ENCODE measurements at regions not wholly inside any gene's neighbourhood (a gene's known extent, or its start where the extent isn't known, plus 50 kb on each side); places are given as distances from the start of the nearest gene placed in this dataset.

GRCh38 chr11:21641869-21642268 is 551.0 kb upstream of the ANO5 start:
- TF ChIP-seq TAF1 (IDR thresholded peaks at IDR 0.05; ENCODE audit: borderline replicate concordance, insufficient read depth, low read length) (no peak), FOXP2 (optimal IDR thresholded peaks at IDR 0.05; ENCODE audit: borderline replicate concordance, extremely low read depth, extremely low read length, insufficient read depth) (no peak)

- no peak for TF ChIP-seq TAF1 (IDR thresholded peaks at IDR 0.05; ENCODE audit: borderline replicate concordance, insufficient read depth, low read length)
- no peak for TF ChIP-seq REST (IDR thresholded peaks at IDR 0.05; ENCODE audit: insufficient read depth in 1 of 2, low read depth in 2 of 2, low read length in 2 of 2)
- no peak for TF ChIP-seq SIN3A (IDR thresholded peaks at IDR 0.05; ENCODE audit: borderline replicate concordance, insufficient read depth, low read length)
- no peak for TF ChIP-seq FOXP2 (optimal IDR thresholded peaks at IDR 0.05; ENCODE audit: borderline replicate concordance, extremely low read depth, extremely low read length, insufficient read depth)
- TF ChIP-seq POLR2AphosphoS5 (IDR thresholded peaks at IDR 0.05; ENCODE audit: low read depth, low read length) = no peak
Measured at GRCh38 chr11:21646351-21646750, 546.5 kb upstream of the ANO5 start.

GRCh38 chr11:21650961-21651360 is 541.9 kb upstream of the ANO5 start:
- TF ChIP-seq FOXP2 (optimal IDR thresholded peaks at IDR 0.05; ENCODE audit: borderline replicate concordance, extremely low read depth, extremely low read length, insufficient read depth) (no peak), REST (IDR thresholded peaks at IDR 0.05; ENCODE audit: insufficient read depth in 1 of 2, low read depth in 2 of 2, low read length in 2 of 2) (no peak), SIN3A (IDR thresholded peaks at IDR 0.05; ENCODE audit: borderline replicate concordance, insufficient read depth, low read length) (no peak), POLR2AphosphoS5 (IDR thresholded peaks at IDR 0.05; ENCODE audit: low read depth, low read length) (no peak), TAF1 (IDR thresholded peaks at IDR 0.05; ENCODE audit: borderline replicate concordance, insufficient read depth, low read length) (no peak)

GRCh38 chr11:21653951-21654421 is 538.9 kb upstream of the ANO5 start:
- TF ChIP-seq POLR2AphosphoS5 (IDR thresholded peaks at IDR 0.05; ENCODE audit: low read depth, low read length) = no peak
- no peak for TF ChIP-seq REST (IDR thresholded peaks at IDR 0.05; ENCODE audit: insufficient read depth in 1 of 2, low read depth in 2 of 2, low read length in 2 of 2)
- TF ChIP-seq TAF1 (IDR thresholded peaks at IDR 0.05; ENCODE audit: borderline replicate concordance, insufficient read depth, low read length) = no peak
- TF ChIP-seq SIN3A (IDR thresholded peaks at IDR 0.05; ENCODE audit: borderline replicate concordance, insufficient read depth, low read length) = no peak
- no peak for TF ChIP-seq FOXP2 (optimal IDR thresholded peaks at IDR 0.05; ENCODE audit: borderline replicate concordance, extremely low read depth, extremely low read length, insufficient read depth)

- TF ChIP-seq POLR2AphosphoS5 (IDR thresholded peaks at IDR 0.05; ENCODE audit: low read depth, low read length) (no peak), FOXP2 (optimal IDR thresholded peaks at IDR 0.05; ENCODE audit: borderline replicate concordance, extremely low read depth, extremely low read length, insufficient read depth) (no peak), REST (IDR thresholded peaks at IDR 0.05; ENCODE audit: insufficient read depth in 1 of 2, low read depth in 2 of 2, low read length in 2 of 2) (no peak), TAF1 (IDR thresholded peaks at IDR 0.05; ENCODE audit: borderline replicate concordance, insufficient read depth, low read length) (no peak), SIN3A (IDR thresholded peaks at IDR 0.05; ENCODE audit: borderline replicate concordance, insufficient read depth, low read length) (no peak)
Measured at GRCh38 chr11:21656065-21656464, 536.8 kb upstream of the ANO5 start.
